IMR-90 (cell line): ENCODE measurements at regions not wholly inside any gene's neighbourhood (a gene's known extent, or its start where the extent isn't known, plus 50 kb on each side); places are given as distances from the start of the nearest gene placed in this dataset.

Experiments used
- CTCF ChIP-seq: conservative IDR thresholded peaks from 2 replicates; pipeline ENCODE4 v1.5.1; 2012; ENCODE audit warnings: mild to moderate bottlenecking, low read depth, low read length, improper control_type of control experiment
- MXI1 ChIP-seq: IDR thresholded peaks from 2 replicates; pipeline ENCODE4 v1.6.1; 2012; ENCODE audit warnings: low read depth, mild to moderate bottlenecking, low read length, moderate library complexity, borderline replicate concordance
- POLR2A ChIP-seq: IDR thresholded peaks from 2 replicates; pipeline ENCODE4 v1.6.1; 2012; ENCODE audit warnings: mild to moderate bottlenecking, low read depth, low read length
- RAD21 ChIP-seq: IDR thresholded peaks from 2 replicates; pipeline ENCODE4 v1.6.1; 2012; ENCODE audit warnings: low read length, improper control_type of control experiment
- USF2 ChIP-seq: fragments of 150-350 bp; IDR thresholded peaks from 2 replicates; pipeline ENCODE4 v1.6.1; 2017; ENCODE audit warnings: mild to moderate bottlenecking, antibody characterized with exemption, low read length, low read depth

- TF ChIP-seq CTCF (no peak), MXI1 (no peak), POLR2A (no peak), USF2 (no peak), RAD21 (no peak)
These were observed 318.2 kb downstream of the TNS1 start for GRCh38 chr2:217684431-217685254.
